Endothelial cell of umbilical vein (primary cell): ENCODE measurements at regions not wholly inside any gene's neighbourhood (a gene's known extent, or its start where the extent isn't known, plus 50 kb on each side); places are given as distances from the start of the nearest gene placed in this dataset.

ENCODE experiments used
- BruUV-seq: library from RNA; stranded (reverse); fragments of 400-500 nt; replicated peaks from 2 replicates; lab custom pipeline; 2021; lab: Mats Ljungman, UMichigan
- CTCF ChIA-PET: fragments of 300-600, 350-600 bp; sonication (Branson Sonifier 250); formaldehyde crosslinking; loops from one replicate; lab custom pipeline; 2021; ENCODE audit warnings: antibody characterized with exemption, inconsistent platforms; lab: Charles Lee
- POLR2A ChIA-PET: fragments of 300-600, 350-600 bp; sonication (Branson Sonifier 250); formaldehyde crosslinking; loops from one replicate; lab custom pipeline; 2021; ENCODE audit warnings: antibody characterized with exemption, inconsistent platforms; lab: Charles Lee
- DNase-seq: peaks from one replicate; pipeline ENCODE4 v3.0.0-alpha.2; 2011; ENCODE audit warnings: low read depth, low spot score
- FAIRE-seq: peaks from 2 replicates; lab custom pipeline; 2011; peaks lifted over from hg19 to GRCh38; lab: Jason Lieb, UNC
- H2AFZ ChIP-seq: 2 replicates; pipeline ENCODE4 v1.6.0; 2012; ENCODE audit warnings: low read depth, low read length, control low read depth, inconsistent platforms
- H3K27ac ChIP-seq: 2 replicates; pipeline ENCODE4 v1.5.1; 2011; ENCODE audit warnings: low read depth, mild to moderate bottlenecking, control low read depth, low read length, moderate library complexity; ENCODE audit not compliant: insufficient read depth
- H3K27me3 ChIP-seq, 2 experiments: 2 replicates each; pipeline versions ENCODE4 v1.6.0 to v1.6.1; 2011; ENCODE audit warnings: low read length in 2 of 2, mixed read lengths in 1 of 2; ENCODE audit not compliant: control insufficient read depth in 2 of 2, insufficient read depth in 2 of 2
- H3K36me3 ChIP-seq, 2 experiments: 2 replicates in 1 of 2; 3 replicates in 1 of 2; pipeline ENCODE4 v1.5.1; 2011; ENCODE audit warnings: low read length in 2 of 2, mild to moderate bottlenecking in 1 of 2, moderate library complexity in 1 of 2; ENCODE audit not compliant: control insufficient read depth in 2 of 2, insufficient read depth in 2 of 2; ENCODE audit errors: extremely low read depth in 1 of 2
- H3K4me1 ChIP-seq: 3 replicates; pipeline ENCODE4 v1.5.1; 2011; ENCODE audit warnings: mild to moderate bottlenecking, low read length; ENCODE audit not compliant: control insufficient read depth, insufficient read depth; ENCODE audit errors: extremely low read depth
- H3K4me2 ChIP-seq: 2 replicates; pipeline ENCODE4 v1.6.1; 2011; ENCODE audit warnings: low read length, control low read depth, mixed read lengths; ENCODE audit not compliant: insufficient read depth
- H3K4me3 ChIP-seq, 3 experiments: fragments of 200-600 bp in 1 of 3; sonication (generic), shearing (Covaris generic) in 1 of 3; replicated peaks in 1 of 3; 2 replicates each; pipeline ENCODE4 v1.5.1; 2011 to 2016; ENCODE audit warnings: control low read depth in 3 of 3, low read length in 3 of 3, mild to moderate bottlenecking in 2 of 3, inconsistent platforms in 1 of 3, low read depth in 1 of 3, moderate library complexity in 1 of 3; ENCODE audit not compliant: insufficient read depth in 1 of 3
- H3K79me2 ChIP-seq: 2 replicates; pipeline ENCODE4 v1.6.0; 2012; ENCODE audit warnings: low read length, inconsistent platforms; ENCODE audit not compliant: control insufficient read depth, insufficient read depth
- H3K9ac ChIP-seq: replicated peaks from 2 replicates; pipeline ENCODE3; 2011; ENCODE audit warnings: low read length, control low read depth; ENCODE audit not compliant: insufficient read depth; ENCODE audit errors: extremely low read depth
- H3K9me1 ChIP-seq: replicated peaks from 3 replicates; pipeline ENCODE4 v1.6.0; 2011; ENCODE audit warnings: mild to moderate bottlenecking, low read length; ENCODE audit not compliant: control insufficient read depth, insufficient read depth; ENCODE audit errors: extremely low read depth
- H3K9me3 ChIP-seq: replicated peaks from 2 replicates; pipeline ENCODE4 v1.5.1; 2012; ENCODE audit warnings: low read length, inconsistent platforms; ENCODE audit not compliant: control insufficient read depth, insufficient read depth
- H4K20me1 ChIP-seq: replicated peaks from 2 replicates; pipeline ENCODE3; 2011; ENCODE audit warnings: mild to moderate bottlenecking, low read length; ENCODE audit not compliant: control insufficient read depth, insufficient read depth; ENCODE audit errors: extremely low read depth
- EZH2 ChIP-seq: IDR thresholded peaks from 2 replicates; pipeline ENCODE4 v1.6.1; 2012; ENCODE audit warnings: borderline replicate concordance, low read depth, mild to moderate bottlenecking, moderate library complexity, low read length, inconsistent platforms; ENCODE audit not compliant: severe bottlenecking
- FOS ChIP-seq: IDR thresholded peaks from 2 replicates; pipeline ENCODE4 v1.6.1; 2011; ENCODE audit warnings: mild to moderate bottlenecking, low read length, moderate library complexity, borderline replicate concordance; ENCODE audit not compliant: insufficient read depth
- GATA2 ChIP-seq: IDR thresholded peaks from 2 replicates; pipeline ENCODE4 v1.7.0; 2011; ENCODE audit warnings: low read depth, mild to moderate bottlenecking, moderate library complexity, mixed read lengths, low read length; ENCODE audit not compliant: insufficient read length, insufficient read depth
- JUN ChIP-seq: IDR thresholded peaks from 2 replicates; pipeline ENCODE4 v1.6.1; 2011; ENCODE audit warnings: borderline replicate concordance, low read depth; ENCODE audit not compliant: insufficient read length, insufficient read depth
- MAX ChIP-seq: IDR thresholded peaks from 2 replicates; pipeline ENCODE4 v1.6.1; 2011; ENCODE audit not compliant: insufficient read depth, insufficient read length
- MYC ChIP-seq: IDR thresholded peaks from one replicate; pipeline ENCODE4 v1.6.1; 2011; ENCODE audit warnings: mild to moderate bottlenecking, low read depth, low read length
- POLR2A ChIP-seq: IDR thresholded peaks from 2 replicates; pipeline ENCODE4 v1.6.1; 2012; ENCODE audit warnings: low read depth, mild to moderate bottlenecking, control low read depth, low read length
- POLR2AphosphoS5 ChIP-seq: IDR thresholded peaks from 2 replicates; pipeline ENCODE4 v1.6.1; 2012; ENCODE audit warnings: low read depth, mild to moderate bottlenecking, control low read depth, low read length, moderate library complexity; ENCODE audit not compliant: insufficient read depth
- dilution Hi-C: fragments of 300-500 bp; cut with MboI; formaldehyde crosslinking; loops from one replicate; pipeline ENCODE4 v1.15.0; 2019; ENCODE audit warnings: low sequenced_read_pairs; ENCODE audit not compliant: extremely low pct_ligation_motif_present
- intact Hi-C: fragments of 100-400 bp; cut with micrococcal nuclease; formaldehyde crosslinking; loops from one replicate; pipeline ENCODE4 v1.10.0; 2022
- TF ChIP-seq, protein P1 (sequence below), 2 donors: IDR thresholded peaks; 1 replicate in 1 of 2; 2 replicates in 1 of 2; pipeline ENCODE4 v1.5.1; 2011; ENCODE audit warnings: low read length in 2 of 2, mild to moderate bottlenecking in 2 of 2, moderate library complexity in 2 of 2, control low read depth in 1 of 2, inconsistent platforms in 1 of 2, low read depth in 1 of 2; ENCODE audit not compliant: insufficient read depth in 1 of 2; ENCODE audit errors: extremely low read depth in 1 of 2

- Histone ChIP-seq H3K36me3 (no peaks in the 10 kb centered on the region), H3K4me3 (peak overlapping the region in 1 of 3 experiments; percentile 1), H3K4me2 (peak overlapping the region; percentile 69), H4K20me1 (no peaks in the 10 kb centered on the region), H3K27ac (peak overlapping the region; percentile 93), H3K4me1 (peaks cover 58% of the 10 kb centered on the region), H3K79me2 (no peaks in the 10 kb centered on the region), H3K9me3 (no peaks in the 10 kb centered on the region), H3K9ac (peak overlapping the region; percentile 67), H3K9me1 (no peaks in the 10 kb centered on the region), H3K27me3 (no peaks in the 10 kb centered on the region), H2AFZ (no peak overlapping the region)
- ChIA-PET POLR2A (no interaction called here), CTCF (interaction anchor here (0.6 kb wide), 1 partner anchor 24 kb away, joined by 3 read pairs; no protein-coding TSS in a partner anchor)
- BruUV-seq: TSS peak; percentile 67
- TF ChIP-seq JUN (no peak), POLR2AphosphoS5 (peak; percentile 77), GATA2 (peak; percentile 93), EZH2 (no peak), MYC (no peak), POLR2A (peak; percentile 66), MAX (no peak), FOS (peak; percentile 76)
- TF ChIP-seq, protein P1, sequence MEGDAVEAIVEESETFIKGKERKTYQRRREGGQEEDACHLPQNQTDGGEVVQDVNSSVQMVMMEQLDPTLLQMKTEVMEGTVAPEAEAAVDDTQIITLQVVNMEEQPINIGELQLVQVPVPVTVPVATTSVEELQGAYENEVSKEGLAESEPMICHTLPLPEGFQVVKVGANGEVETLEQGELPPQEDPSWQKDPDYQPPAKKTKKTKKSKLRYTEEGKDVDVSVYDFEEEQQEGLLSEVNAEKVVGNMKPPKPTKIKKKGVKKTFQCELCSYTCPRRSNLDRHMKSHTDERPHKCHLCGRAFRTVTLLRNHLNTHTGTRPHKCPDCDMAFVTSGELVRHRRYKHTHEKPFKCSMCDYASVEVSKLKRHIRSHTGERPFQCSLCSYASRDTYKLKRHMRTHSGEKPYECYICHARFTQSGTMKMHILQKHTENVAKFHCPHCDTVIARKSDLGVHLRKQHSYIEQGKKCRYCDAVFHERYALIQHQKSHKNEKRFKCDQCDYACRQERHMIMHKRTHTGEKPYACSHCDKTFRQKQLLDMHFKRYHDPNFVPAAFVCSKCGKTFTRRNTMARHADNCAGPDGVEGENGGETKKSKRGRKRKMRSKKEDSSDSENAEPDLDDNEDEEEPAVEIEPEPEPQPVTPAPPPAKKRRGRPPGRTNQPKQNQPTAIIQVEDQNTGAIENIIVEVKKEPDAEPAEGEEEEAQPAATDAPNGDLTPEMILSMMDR (IDR thresholded peaks at IDR 0.05; ENCODE audit: extremely low read depth in 1 of 2, insufficient read depth in 1 of 2, low read depth in 1 of 2, low read length in 2 of 2): no peak
- intact Hi-C loops: loop anchor here (1.0 to 10.0 kb wide), 5 partner anchors 26 to 485 kb away; partner anchors contain the start of genes ADSS2 and COX20
- FAIRE-seq (peak; percentile 69), DNase-seq (peak; percentile 86)
- dilution Hi-C loops: no loop called here
These were observed 102.1 kb downstream of the ADSS2 start for GRCh38 chr1:244349581-244350001.
